ENCODE measurements at regions not wholly inside any gene's neighbourhood (a gene's known extent, or its start where the extent isn't known, plus 50 kb on each side); places are given as distances from the start of the nearest gene placed in this dataset.
"Not testable (repeated sequence)": the region's sequence is repeated elsewhere in the genome, so short reads cannot be mapped to it uniquely, and the experiment has no call there.

- no peak for DNase-seq (ENCODE audit: extremely low read depth, low read depth)
- TF ChIP-seq CTCF (IDR thresholded peaks at IDR 0.05; ENCODE audit: low read depth, low read length), result no peak
Observed at GRCh38 chr7:114148779-114149178, 230.0 kb upstream of the PPP1R3A start.

GRCh38 chr7:114141415-114141814 lies 222.6 kb upstream of the PPP1R3A start:
- no peak for TF ChIP-seq CTCF (IDR thresholded peaks at IDR 0.05; ENCODE audit: low read depth, low read length)
- DNase-seq (ENCODE audit: extremely low read depth, low read depth), result no peak

- TF ChIP-seq CTCF (IDR thresholded peaks at IDR 0.05; ENCODE audit: low read depth, low read length), result no peak
- DNase-seq (ENCODE audit: extremely low read depth, low read depth), result no peak
Observed at GRCh38 chr7:114140561-114140960, 221.8 kb upstream of the PPP1R3A start.

GRCh38 chr7:114139690-114140089 lies 220.9 kb upstream of the PPP1R3A start:
- DNase-seq (ENCODE audit: extremely low read depth, low read depth), result not testable (repeated sequence)

- DNase-seq (ENCODE audit: extremely low read depth, low read depth), result no peak
- no peak for TF ChIP-seq CTCF (IDR thresholded peaks at IDR 0.05; ENCODE audit: low read depth, low read length)
Observed at GRCh38 chr7:114138587-114138986, 219.8 kb upstream of the PPP1R3A start.

- DNase-seq (ENCODE audit: extremely low read depth, low read depth), result no peak
- TF ChIP-seq CTCF (IDR thresholded peaks at IDR 0.05; ENCODE audit: low read depth, low read length), result no peak
Observed at GRCh38 chr7:114133717-114134116, 214.9 kb upstream of the PPP1R3A start.

- TF ChIP-seq CTCF (IDR thresholded peaks at IDR 0.05; ENCODE audit: low read depth, low read length), result no peak
- no peak for DNase-seq (ENCODE audit: extremely low read depth, low read depth)
Observed at GRCh38 chr7:114130866-114131265, 212.1 kb upstream of the PPP1R3A start.

- no peak for TF ChIP-seq CTCF (IDR thresholded peaks at IDR 0.05; ENCODE audit: low read depth, low read length)
- no peak for DNase-seq (ENCODE audit: extremely low read depth, low read depth)
Observed at GRCh38 chr7:114128880-114129279, 210.1 kb upstream of the PPP1R3A start.
